HEK293 (cell line): ENCODE measurements at regions not wholly inside any gene's neighbourhood (a gene's known extent, or its start where the extent isn't known, plus 50 kb on each side); places are given as distances from the start of the nearest gene placed in this dataset.
"Not testable (repeated sequence)": the region's sequence is repeated elsewhere in the genome, so short reads cannot be mapped to it uniquely, and the experiment has no call there.

Experiments used
- CTCF ChIP-seq: fragments of 450-650 bp; formaldehyde crosslinking; IDR thresholded peaks from 2 replicates; pipeline ENCODE4 v1.5.1; 2016; ENCODE audit warnings: missing biosample characterization, missing genetic modification characterization
- ZNF114 ChIP-seq: fragments of 450-650 bp; formaldehyde crosslinking; IDR thresholded peaks from 2 replicates; pipeline ENCODE4 v1.5.0; 2017; ENCODE audit warnings: missing biosample characterization, missing genetic modification characterization
- ZNF404 ChIP-seq: fragments of 450-650 bp; formaldehyde crosslinking; IDR thresholded peaks from 2 replicates; pipeline ENCODE4 v1.5.1; 2017; ENCODE audit warnings: missing biosample characterization, missing genetic modification characterization
- ZNF843 ChIP-seq: fragments of 450-650 bp; formaldehyde crosslinking; IDR thresholded peaks from 2 replicates; pipeline ENCODE4 v1.5.1; 2016; ENCODE audit warnings: missing biosample characterization, missing genetic modification characterization
- ZSCAN30 ChIP-seq: fragments of 450-650 bp; IDR thresholded peaks from 2 replicates; pipeline ENCODE4 v1.5.1; 2018; ENCODE audit warnings: missing biosample characterization, mild to moderate bottlenecking, missing genetic modification characterization, moderate library complexity

GRCh38 chr17:70381916-70382315 is 212.6 kb downstream of the KCNJ2 start:
- not testable (repeated sequence) for TF ChIP-seq ZNF114; ZNF404 (tag by site-specific recombination); ZSCAN30 (tag by site-specific recombination); ZNF843; CTCF
